Prostate gland (tissue), 2 donors: ENCODE measurements at regions not wholly inside any gene's neighbourhood (a gene's known extent, or its start where the extent isn't known, plus 50 kb on each side); places are given as distances from the start of the nearest gene placed in this dataset.

Experiments used
- CTCF ChIP-seq, 4 experiments: fragments of 200-600 bp in 2 of 4; fragments of 450-650 bp in 2 of 4; sonication (generic) in 2 of 4; IDR thresholded peaks; 1 replicate in 3 of 4; 2 replicates in 1 of 4; pipeline ENCODE4 v1.5.1; 2016 to 2019; ENCODE audit warnings: antibody characterized with exemption in 4 of 4, mild to moderate bottlenecking in 2 of 4, moderate library complexity in 2 of 4
- POLR2A ChIP-seq: fragments of 450-650 bp; IDR thresholded peaks from one replicate; pipeline ENCODE4 v1.6.1; 2016; ENCODE audit warnings: antibody characterized with exemption, mild to moderate bottlenecking

GRCh38 chr2:24411488-24412151 is 51.3 kb upstream of the ITSN2 start:
- TF ChIP-seq CTCF (IDR thresholded peaks at IDR 0.05) (no peak), POLR2A (no peak)
